ENCODE measurements at regions not wholly inside any gene's neighbourhood (a gene's known extent, or its start where the extent isn't known, plus 50 kb on each side); places are given as distances from the start of the nearest gene placed in this dataset.

- Histone ChIP-seq H3K4me3 (no peak overlapping the region), H3K27ac (no peak overlapping the region), H3K36me3 (no peaks in the 10 kb centered on the region), H3K27me3 (peaks cover 11% of the 10 kb centered on the region), H3K4me1 (no peaks in the 10 kb centered on the region), H3K9me3 (no peaks in the 10 kb centered on the region)
- 50% methylated on average over 20 of the region's 25 CpGs for WGBS
- peak in 1 of 2 donors; percentile 71 for DNase-seq (ENCODE audit: low spot score in 2 of 2)
- peak in 1 of 2 donors; percentile 59 for TF ChIP-seq CTCF (IDR thresholded peaks at IDR 0.05)
- TF ChIP-seq POLR2AphosphoS5 (IDR thresholded peaks at IDR 0.05), result no peak
Observed at GRCh38 chr11:71080239-71081097, 171.9 kb downstream of the SHANK2 start.

- Histone ChIP-seq H3K27me3 (peaks cover 11% of the 10 kb centered on the region), H3K36me3 (no peaks in the 10 kb centered on the region), H3K4me1 (no peaks in the 10 kb centered on the region), H3K9me3 (no peaks in the 10 kb centered on the region), H3K4me3 (no peak overlapping the region), H3K27ac (no peak overlapping the region)
- DNase-seq (ENCODE audit: low spot score in 2 of 2), result no peak
- WGBS, result 72% methylated on average over 3 of the region's 3 CpGs
- TF ChIP-seq EP300 (IDR thresholded peaks at IDR 0.05) (no peak), POLR2AphosphoS5 (IDR thresholded peaks at IDR 0.05) (no peak), POLR2A (IDR thresholded peaks at IDR 0.05) (no peak)
Observed at GRCh38 chr11:71079795-71080194, 172.6 kb downstream of the SHANK2 start.

- Histone ChIP-seq H3K4me1 (no peaks in the 10 kb centered on the region), H3K9me3 (no peaks in the 10 kb centered on the region), H3K27me3 (peaks cover 11% of the 10 kb centered on the region), H3K4me3 (no peak overlapping the region), H3K36me3 (no peaks in the 10 kb centered on the region), H3K27ac (no peak overlapping the region)
- TF ChIP-seq POLR2A (IDR thresholded peaks at IDR 0.05) (no peak), EP300 (IDR thresholded peaks at IDR 0.05) (no peak), CTCF (IDR thresholded peaks at IDR 0.05) (no peak), POLR2AphosphoS5 (IDR thresholded peaks at IDR 0.05) (no peak)
- DNase-seq (ENCODE audit: low spot score in 2 of 2), result no peak
- WGBS, result 68% methylated on average over 6 of the region's 6 CpGs
Observed at GRCh38 chr11:71078482-71078881, 173.9 kb downstream of the SHANK2 start.

GRCh38 chr11:71076525-71077304 is 175.7 kb downstream of the SHANK2 start:
- TF ChIP-seq POLR2A (IDR thresholded peaks at IDR 0.05) (no peak), POLR2AphosphoS5 (IDR thresholded peaks at IDR 0.05) (no peak), CTCF (IDR thresholded peaks at IDR 0.05) (no peak), EP300 (IDR thresholded peaks at IDR 0.05) (no peak)
- WGBS, result 79% methylated on average over 7 of the region's 7 CpGs
- no peak for DNase-seq (ENCODE audit: low spot score in 2 of 2)

GRCh38 chr11:71075871-71076420 is 176.4 kb downstream of the SHANK2 start:
- Histone ChIP-seq H3K27ac (no peak overlapping the region), H3K9me3 (no peaks in the 10 kb centered on the region), H3K4me3 (no peak overlapping the region), H3K4me1 (no peaks in the 10 kb centered on the region), H3K27me3 (peaks cover 14% of the 10 kb centered on the region), H3K36me3 (no peaks in the 10 kb centered on the region)
- no peak for DNase-seq (ENCODE audit: low spot score in 2 of 2)
- WGBS, result 71% methylated on average over 8 of the region's 10 CpGs
- no peak for TF ChIP-seq CTCF (IDR thresholded peaks at IDR 0.05)
- TF ChIP-seq EP300 (IDR thresholded peaks at IDR 0.05), result no peak
- TF ChIP-seq POLR2AphosphoS5 (IDR thresholded peaks at IDR 0.05), result no peak
- no peak for TF ChIP-seq POLR2A (IDR thresholded peaks at IDR 0.05)

More at GRCh38 chr11:71076525-71077304, 175.7 kb downstream of the SHANK2 start:
- Histone ChIP-seq H3K27ac (no peak overlapping the region), H3K27me3 (peaks cover 15% of the 10 kb centered on the region), H3K4me3 (no peak overlapping the region), H3K4me1 (no peaks in the 10 kb centered on the region), H3K36me3 (no peaks in the 10 kb centered on the region), H3K9me3 (no peaks in the 10 kb centered on the region)
